A673 (cell line): ENCODE measurements at regions not wholly inside any gene's neighbourhood (a gene's known extent, or its start where the extent isn't known, plus 50 kb on each side); places are given as distances from the start of the nearest gene placed in this dataset.

Experiments
- EZH2 ChIP-seq: fragments of 200-600 bp; sonication (generic); IDR thresholded peaks from 2 replicates; pipeline ENCODE4 v1.6.1; 2017; ENCODE audit warnings: borderline replicate concordance, low read depth, mild to moderate bottlenecking, mixed read lengths, antibody characterized with exemption, low read length; ENCODE audit not compliant: poor library complexity, severe bottlenecking
- TF ChIP-seq, protein P1 (sequence below): fragments of 300-800, 200-600 bp; sonication (generic); conservative IDR thresholded peaks from 2 replicates; pipeline ENCODE4 v1.5.1; 2017; ENCODE audit warnings: low read depth, mild to moderate bottlenecking, antibody characterized with exemption, low read length, moderate library complexity, mixed read lengths

- TF ChIP-seq, protein P1, sequence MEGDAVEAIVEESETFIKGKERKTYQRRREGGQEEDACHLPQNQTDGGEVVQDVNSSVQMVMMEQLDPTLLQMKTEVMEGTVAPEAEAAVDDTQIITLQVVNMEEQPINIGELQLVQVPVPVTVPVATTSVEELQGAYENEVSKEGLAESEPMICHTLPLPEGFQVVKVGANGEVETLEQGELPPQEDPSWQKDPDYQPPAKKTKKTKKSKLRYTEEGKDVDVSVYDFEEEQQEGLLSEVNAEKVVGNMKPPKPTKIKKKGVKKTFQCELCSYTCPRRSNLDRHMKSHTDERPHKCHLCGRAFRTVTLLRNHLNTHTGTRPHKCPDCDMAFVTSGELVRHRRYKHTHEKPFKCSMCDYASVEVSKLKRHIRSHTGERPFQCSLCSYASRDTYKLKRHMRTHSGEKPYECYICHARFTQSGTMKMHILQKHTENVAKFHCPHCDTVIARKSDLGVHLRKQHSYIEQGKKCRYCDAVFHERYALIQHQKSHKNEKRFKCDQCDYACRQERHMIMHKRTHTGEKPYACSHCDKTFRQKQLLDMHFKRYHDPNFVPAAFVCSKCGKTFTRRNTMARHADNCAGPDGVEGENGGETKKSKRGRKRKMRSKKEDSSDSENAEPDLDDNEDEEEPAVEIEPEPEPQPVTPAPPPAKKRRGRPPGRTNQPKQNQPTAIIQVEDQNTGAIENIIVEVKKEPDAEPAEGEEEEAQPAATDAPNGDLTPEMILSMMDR: no peak
- no peak for TF ChIP-seq EZH2
Observed at GRCh38 chr9:116083837-116084236, 69.8 kb upstream of the PAPPA start.
